ENCODE measurements at regions not wholly inside any gene's neighbourhood (a gene's known extent, or its start where the extent isn't known, plus 50 kb on each side); places are given as distances from the start of the nearest gene placed in this dataset.

DNA sequence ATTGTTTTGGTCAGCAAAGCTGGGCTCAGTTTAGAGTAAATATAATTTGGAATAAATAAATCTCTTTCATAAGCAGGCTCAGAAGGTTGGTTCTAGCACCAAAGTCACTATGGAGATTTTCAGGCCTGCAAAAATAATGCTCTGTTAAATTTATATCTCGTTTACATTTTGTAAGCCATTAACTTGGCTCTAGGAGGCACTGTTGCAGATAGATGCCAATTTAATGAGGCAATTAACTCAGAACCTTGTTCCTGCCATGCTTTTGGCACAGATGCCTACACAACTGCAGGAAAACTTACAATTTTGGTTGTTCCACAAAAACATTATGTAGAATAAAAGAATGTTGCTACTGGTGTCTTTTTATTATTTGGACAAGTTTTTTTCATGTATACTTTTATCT is 428.1 kb downstream of the FLRT2 start:
- no peak for DNase-seq (ENCODE audit: low read depth, low spot score)
- intact Hi-C loops (cut with micrococcal nuclease) (no loop called here), dilution Hi-C loops (cut with MboI; ENCODE audit: extremely low pct_ligation_motif_present, low sequenced_read_pairs) (no loop called here)
- Histone ChIP-seq H3K4me1 (ENCODE audit: control insufficient read depth, extremely low read depth, insufficient read depth, low read length) (no peaks in the 10 kb centered on the region), H3K36me3 (ENCODE audit: control insufficient read depth in 2 of 2, extremely low read depth in 1 of 2, insufficient read depth in 2 of 2, low read length in 2 of 2) (no peaks in the 10 kb centered on the region), H3K79me2 (ENCODE audit: control insufficient read depth, insufficient read depth, low read length) (no peaks in the 10 kb centered on the region), H4K20me1 (replicated peaks; ENCODE audit: control insufficient read depth, extremely low read depth, insufficient read depth, low read length) (no peaks in the 10 kb centered on the region), H3K4me2 (ENCODE audit: insufficient read depth, low read length) (no peak overlapping the region), H3K9me1 (replicated peaks; ENCODE audit: control insufficient read depth, extremely low read depth, insufficient read depth, low read length) (no peaks in the 10 kb centered on the region), H3K27me3 (ENCODE audit: control insufficient read depth in 2 of 2, insufficient read depth in 2 of 2, low read length in 2 of 2) (no peaks in the 10 kb centered on the region), H2AFZ (ENCODE audit: low read depth, low read length) (no peak overlapping the region), H3K4me3 (replicated peaks in 1 of 3; ENCODE audit: insufficient read depth in 1 of 3, low read depth in 1 of 3, low read length in 3 of 3) (no peak overlapping the region), H3K27ac (ENCODE audit: insufficient read depth, low read depth, low read length) (no peak overlapping the region), H3K9ac (replicated peaks; ENCODE audit: extremely low read depth, insufficient read depth, low read length) (no peak overlapping the region), H3K9me3 (replicated peaks; ENCODE audit: control insufficient read depth, insufficient read depth, low read length) (no peaks in the 10 kb centered on the region)
- TF ChIP-seq POLR2A (IDR thresholded peaks at IDR 0.05; ENCODE audit: low read depth, low read length) (no peak), FOS (IDR thresholded peaks at IDR 0.05; ENCODE audit: borderline replicate concordance, insufficient read depth, low read length) (no peak), EZH2 (IDR thresholded peaks at IDR 0.05; ENCODE audit: borderline replicate concordance, low read depth, low read length, severe bottlenecking) (no peak), CTCF (IDR thresholded peaks at IDR 0.05; ENCODE audit: extremely low read depth in 1 of 2, insufficient read depth in 1 of 2, low read depth in 1 of 2, low read length in 2 of 2) (no peak), JUN (IDR thresholded peaks at IDR 0.05; ENCODE audit: borderline replicate concordance, insufficient read depth, insufficient read length, low read depth) (no peak), MAX (IDR thresholded peaks at IDR 0.05; ENCODE audit: insufficient read depth, insufficient read length) (no peak), GATA2 (IDR thresholded peaks at IDR 0.05; ENCODE audit: insufficient read depth, insufficient read length, low read depth, low read length) (no peak), POLR2AphosphoS5 (IDR thresholded peaks at IDR 0.05; ENCODE audit: insufficient read depth, low read depth, low read length) (no peak)
- no TSS peak for BruUV-seq (replicated peaks)
- ChIA-PET CTCF (no interaction called here), POLR2A (no interaction called here)
- FAIRE-seq, result no peak
